ENCODE measurements at regions not wholly inside any gene's neighbourhood (a gene's known extent, or its start where the extent isn't known, plus 50 kb on each side); places are given as distances from the start of the nearest gene placed in this dataset.

- TF ChIP-seq CTCF (IDR thresholded peaks at IDR 0.05) (no peak), EP300 (IDR thresholded peaks at IDR 0.05) (no peak)
These were observed 82.0 kb upstream of the PHF24 start for GRCh38 chr9:34876096-34876495.
